GM12864 (cell line): ENCODE measurements at regions not wholly inside any gene's neighbourhood (a gene's known extent, or its start where the extent isn't known, plus 50 kb on each side); places are given as distances from the start of the nearest gene placed in this dataset.

Experiments
- DNase-seq: peaks from one replicate; pipeline ENCODE4 v3.0.0-alpha.2; 2011; ENCODE audit warnings: low read depth
- H3K4me3 ChIP-seq: 2 replicates; pipeline ENCODE4 v1.5.1; 2011; ENCODE audit warnings: mild to moderate bottlenecking, low read depth, low read length, control low read depth
- CTCF ChIP-seq: IDR thresholded peaks from 2 replicates; pipeline ENCODE4 v1.5.1; 2011; ENCODE audit warnings: low read depth, mild to moderate bottlenecking, moderate library complexity, low read length, control low read depth, inconsistent platforms; ENCODE audit errors: missing control alignments

DNA sequence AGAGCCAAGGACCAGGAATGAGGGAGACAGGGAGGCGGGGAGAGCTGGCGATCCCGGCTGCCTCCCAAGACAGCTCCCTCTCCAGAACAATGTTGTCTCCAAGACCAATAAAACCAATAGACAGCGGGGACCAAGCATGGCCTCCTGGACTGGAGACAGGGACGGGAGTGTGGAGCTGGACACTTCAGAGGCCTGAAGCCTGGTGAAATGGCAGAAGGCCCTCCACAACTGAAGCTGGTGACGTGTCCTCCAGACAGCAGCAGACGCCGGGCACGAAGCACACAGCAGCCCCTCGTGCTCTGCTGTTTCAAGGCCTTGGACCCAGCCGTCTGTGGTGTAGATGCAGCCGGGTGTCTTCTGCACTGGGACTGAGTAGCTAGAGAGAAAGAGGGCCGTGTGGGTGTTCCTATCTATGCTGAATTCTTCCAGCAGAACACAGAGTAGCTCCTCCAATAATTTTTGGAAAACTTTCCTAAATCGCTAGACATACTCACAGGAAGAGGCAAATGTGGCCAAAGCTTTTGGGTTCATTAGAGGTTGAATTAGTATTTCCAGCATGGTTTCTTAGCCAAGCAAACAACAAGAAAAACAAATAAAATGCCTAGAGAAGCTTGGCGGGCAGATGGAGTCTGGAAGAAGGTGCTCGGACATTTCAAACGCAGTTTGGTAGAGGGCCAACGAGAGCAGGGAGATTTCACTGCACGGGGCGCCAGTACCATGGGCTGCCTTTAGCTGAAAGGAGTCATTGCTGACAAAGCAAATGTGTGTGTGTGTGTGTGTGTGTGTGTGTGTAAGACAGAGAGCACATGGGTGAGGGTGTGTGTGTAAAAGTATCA is 570.4 kb downstream of the TCERG1L start:
- no peak for TF ChIP-seq CTCF
- DNase-seq, result no peak
- no peak overlapping the region for H3K4me3 ChIP-seq

DNA sequence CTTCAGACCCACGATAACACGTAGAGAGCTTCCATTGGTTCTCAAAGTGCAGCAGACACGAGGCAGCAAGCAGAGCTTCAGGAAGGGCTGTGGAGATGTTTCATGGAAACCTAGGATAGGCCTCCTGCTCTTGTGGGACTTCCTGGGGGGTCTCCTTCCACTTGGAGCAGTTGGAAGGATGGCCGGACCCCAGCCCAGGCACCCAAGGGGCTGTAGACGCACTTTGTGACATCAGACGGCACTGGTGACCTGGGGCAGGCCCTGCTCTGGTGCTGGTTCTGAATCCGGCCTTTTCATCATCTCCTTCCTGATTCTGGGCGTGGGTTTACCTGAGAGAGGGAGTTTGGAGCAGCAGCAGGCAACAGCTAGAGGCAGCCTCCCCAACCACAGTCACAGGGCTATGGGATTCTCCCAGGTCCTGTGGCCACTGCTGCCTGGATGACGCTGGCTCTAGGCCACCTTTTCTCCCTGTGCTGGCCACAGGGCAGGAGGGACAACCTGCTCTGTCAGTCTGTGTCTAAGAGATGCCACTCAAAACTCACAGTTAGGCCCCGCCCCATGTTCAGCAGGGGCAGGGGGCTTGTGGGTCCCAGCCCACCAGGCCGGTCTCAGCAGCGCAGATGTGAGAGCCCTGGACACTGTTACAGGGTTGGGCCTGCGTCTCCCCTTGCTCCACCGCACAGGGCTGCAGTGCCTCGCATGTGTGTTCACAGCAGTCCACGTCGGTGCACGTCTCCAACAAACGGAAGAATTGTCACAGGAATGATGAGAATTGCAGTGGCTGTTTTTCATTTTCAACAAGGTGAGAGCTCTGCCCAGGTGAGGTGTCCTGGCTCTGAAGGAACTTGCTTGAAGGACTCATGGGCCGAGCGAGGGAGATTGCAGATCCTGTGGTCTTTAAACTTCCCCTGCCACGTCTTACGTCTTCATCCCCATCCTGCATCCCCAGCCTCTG is 569.3 kb downstream of the TCERG1L start:
- TF ChIP-seq CTCF, result no peak
- no peak for DNase-seq
- H3K4me3 ChIP-seq, result no peak overlapping the region

GRCh38 chr10:130742941-130743675 is 568.4 kb downstream of the TCERG1L start:
- TF ChIP-seq CTCF, result no peak
- no peak overlapping the region for H3K4me3 ChIP-seq
- DNase-seq, result no peak

GRCh38 chr10:130743751-130744271 is 567.7 kb downstream of the TCERG1L start:
- DNase-seq, result no peak
- no peak for TF ChIP-seq CTCF
- no peak overlapping the region for H3K4me3 ChIP-seq

DNA sequence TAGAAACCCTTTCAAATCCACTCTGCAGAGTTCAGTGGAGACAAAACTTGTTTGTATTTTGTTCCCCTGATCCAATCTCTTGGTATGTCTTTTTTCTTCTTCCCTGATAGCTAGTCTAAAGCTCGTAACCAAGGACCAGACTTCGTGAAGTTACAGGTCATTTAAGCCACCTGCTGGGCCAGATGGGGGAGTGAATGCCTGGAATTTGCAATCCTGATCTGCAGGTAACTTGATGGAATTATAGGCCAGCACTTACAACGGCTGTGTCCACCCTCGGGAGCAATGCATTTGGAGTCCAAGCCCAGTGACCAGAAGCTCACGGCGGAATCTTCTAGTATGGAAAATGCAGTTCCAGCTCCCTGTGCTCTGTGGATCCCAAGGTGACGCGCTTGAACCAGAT is 566.9 kb downstream of the TCERG1L start:
- no peak overlapping the region for H3K4me3 ChIP-seq
- DNase-seq, result no peak
- no peak for TF ChIP-seq CTCF

DNA sequence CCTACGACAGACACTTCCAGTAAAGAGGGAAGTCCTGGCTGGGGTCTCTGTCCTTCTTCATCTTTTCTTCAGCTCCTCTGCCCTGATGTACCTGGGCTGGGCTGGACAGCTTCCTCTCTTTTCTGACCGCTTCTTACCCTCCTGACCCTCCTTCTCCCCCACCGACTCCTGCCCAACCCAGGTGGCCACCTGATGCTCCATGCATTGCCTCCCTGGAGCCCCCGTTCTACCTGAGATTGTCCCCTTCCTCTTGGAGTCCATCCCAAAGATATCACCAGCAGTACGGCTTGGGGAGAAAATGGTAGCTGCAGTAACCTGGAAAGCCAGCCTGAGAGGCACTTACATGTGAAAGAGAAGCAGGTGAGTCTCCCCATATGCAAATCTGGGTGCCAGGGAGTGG is 566.3 kb downstream of the TCERG1L start:
- no peak for TF ChIP-seq CTCF
- no peak for DNase-seq

More for the DNA sequence above, 566.3 kb downstream of the TCERG1L start:
- no peak overlapping the region for H3K4me3 ChIP-seq
